GM18511 (cell line): ENCODE measurements at regions not wholly inside any gene's neighbourhood (a gene's known extent, or its start where the extent isn't known, plus 50 kb on each side); places are given as distances from the start of the nearest gene placed in this dataset.
"Not testable (repeated sequence)": the region's sequence is repeated elsewhere in the genome, so short reads cannot be mapped to it uniquely, and the experiment has no call there.

Experiments
- ATAC-seq: cut with Tn5 transposase; IDR thresholded peaks from one replicate; pipeline ENCODE4 v1.9.1; 2021; ENCODE audit warnings: mild to moderate bottlenecking, moderate library complexity; ENCODE audit not compliant: unreplicated experiment

DNA sequence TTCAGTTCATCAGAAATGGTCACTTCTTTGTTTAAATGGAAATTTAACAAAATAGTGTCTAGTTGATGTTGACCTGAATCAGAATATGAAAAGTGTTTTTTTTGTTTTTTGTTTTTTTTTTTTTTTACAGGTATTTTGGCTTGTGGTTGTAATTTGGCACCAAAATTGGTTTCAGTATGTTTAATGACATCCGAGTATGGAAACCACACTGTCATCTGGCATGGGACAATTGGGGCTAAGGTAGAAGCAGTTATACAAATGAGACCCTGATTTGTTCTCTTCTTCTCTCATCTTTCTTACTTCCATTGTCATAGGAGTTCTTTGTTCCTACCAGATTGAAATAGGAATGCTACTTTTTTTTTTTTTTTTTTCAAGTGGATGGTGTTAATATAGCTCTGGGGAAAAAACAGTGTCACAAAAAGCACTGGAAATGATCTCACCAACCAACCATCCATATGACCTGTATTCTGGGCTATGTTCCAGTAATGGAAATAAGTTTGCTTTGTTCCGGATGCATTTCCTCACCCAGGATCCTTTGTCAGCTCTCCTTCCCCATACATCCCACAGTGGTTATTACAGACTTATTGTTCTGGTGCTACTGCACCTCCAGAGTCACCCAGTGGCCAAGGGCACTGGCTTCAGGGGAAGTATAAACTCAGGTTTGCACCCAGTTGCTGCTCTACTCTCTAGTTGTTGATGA, 95.8 kb downstream of the ATXN3L start:
- no peak for ATAC-seq

GRCh38 chrX:13220916-13221315, 98.9 kb downstream of the ATXN3L start:
- ATAC-seq, result no peak

GRCh38 chrX:13219991-13220764, 99.7 kb downstream of the ATXN3L start:
- no peak for ATAC-seq

GRCh38 chrX:13218758-13219157, 101.1 kb downstream of the ATXN3L start:
- ATAC-seq, result no peak

- ATAC-seq, result no peak
Observed at GRCh38 chrX:13216139-13216538, 103.7 kb downstream of the ATXN3L start.

DNA sequence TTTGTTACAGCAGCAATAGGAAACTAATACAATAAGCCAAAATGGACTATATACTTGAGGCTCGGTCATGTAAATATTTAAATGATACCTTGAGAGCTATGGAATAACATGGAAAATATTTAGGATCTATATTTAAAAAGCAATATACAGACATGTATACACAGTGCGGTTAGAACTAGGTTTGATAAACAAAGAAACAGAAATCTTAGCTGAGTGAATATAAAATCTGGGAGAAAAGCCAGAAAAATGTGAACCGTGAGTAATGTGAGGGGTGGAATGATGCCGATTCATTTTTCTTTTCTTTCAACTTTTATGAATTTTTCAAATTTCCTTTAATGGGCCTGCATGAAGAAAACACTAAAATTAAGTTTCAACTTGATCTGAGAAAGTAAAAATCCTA, 104.1 kb downstream of the ATXN3L start:
- ATAC-seq, result no peak

DNA sequence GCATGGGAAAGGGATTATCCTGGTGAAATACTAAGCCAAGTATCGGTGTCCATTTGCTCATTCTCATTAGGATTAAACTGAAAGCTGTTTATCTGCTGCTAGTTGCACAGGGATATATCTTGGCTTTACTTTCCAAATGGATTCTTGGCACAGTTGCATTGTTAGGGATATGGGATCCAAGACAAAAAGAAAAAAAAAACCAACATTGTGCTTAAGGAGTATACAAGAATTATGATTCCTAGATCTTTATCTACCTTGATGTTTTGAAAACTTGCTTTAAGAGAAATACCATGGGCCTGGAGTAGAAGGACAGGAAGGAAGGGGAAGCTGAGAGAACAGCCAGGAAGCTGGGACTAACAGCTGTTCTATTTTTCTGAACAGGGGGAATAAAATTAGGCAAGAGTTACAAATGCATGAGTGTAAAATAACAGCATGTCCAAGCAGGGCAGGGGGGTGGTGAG, 107.6 kb downstream of the ATXN3L start:
- ATAC-seq, result no peak

GRCh38 chrX:13210142-13210541, 109.7 kb downstream of the ATXN3L start:
- not testable (repeated sequence) for ATAC-seq

DNA sequence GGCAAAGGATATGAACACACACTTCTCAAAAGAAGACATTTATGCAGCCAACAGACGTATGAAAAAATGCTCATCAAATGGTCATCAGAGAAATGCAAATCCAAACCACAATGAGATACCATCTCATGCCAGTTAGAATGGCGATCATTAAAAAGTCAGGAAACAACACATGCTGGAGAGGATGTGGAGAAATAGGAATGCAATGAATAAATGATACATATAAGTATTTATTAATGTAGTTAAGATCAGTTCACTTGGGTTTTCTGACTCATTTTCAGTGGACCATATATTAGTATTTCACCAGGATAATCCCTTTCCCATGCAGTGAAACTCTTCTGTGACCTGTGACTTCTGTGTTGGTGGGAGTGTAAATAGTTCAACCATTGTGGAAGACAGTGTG, 110.1 kb downstream of the ATXN3L start:
- ATAC-seq, result not testable (repeated sequence)

DNA sequence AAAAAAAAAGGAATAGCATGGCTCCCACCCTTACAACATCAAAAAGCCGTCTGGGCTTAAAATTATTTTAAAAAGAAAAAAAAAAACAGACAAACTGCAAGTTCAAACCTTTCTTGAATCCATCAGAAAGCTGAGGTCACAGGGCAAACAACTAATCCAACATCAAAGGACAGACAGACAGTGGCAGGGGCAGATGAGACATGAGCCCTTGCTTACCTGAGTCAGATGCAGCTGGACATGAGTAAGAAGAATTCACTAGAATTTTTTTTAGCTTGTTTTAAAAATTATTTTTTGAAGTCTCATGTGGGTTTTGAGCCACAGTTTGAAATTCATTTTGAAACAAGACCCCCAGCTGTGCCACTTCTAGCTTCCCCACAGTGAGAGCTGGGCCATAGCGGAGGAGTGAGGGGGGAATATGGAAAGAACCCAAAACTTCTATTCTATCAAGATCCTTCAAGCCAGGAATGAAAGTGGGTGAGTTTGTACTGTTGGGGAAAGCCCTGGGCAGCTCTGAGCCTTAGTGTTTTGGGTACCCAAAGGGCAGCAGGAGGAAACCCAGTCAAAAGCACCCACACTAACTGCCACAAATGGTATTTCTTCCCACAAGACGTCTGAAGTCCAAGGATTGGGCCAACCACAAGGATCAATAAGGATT, 111.4 kb downstream of the ATXN3L start:
- no peak for ATAC-seq

DNA sequence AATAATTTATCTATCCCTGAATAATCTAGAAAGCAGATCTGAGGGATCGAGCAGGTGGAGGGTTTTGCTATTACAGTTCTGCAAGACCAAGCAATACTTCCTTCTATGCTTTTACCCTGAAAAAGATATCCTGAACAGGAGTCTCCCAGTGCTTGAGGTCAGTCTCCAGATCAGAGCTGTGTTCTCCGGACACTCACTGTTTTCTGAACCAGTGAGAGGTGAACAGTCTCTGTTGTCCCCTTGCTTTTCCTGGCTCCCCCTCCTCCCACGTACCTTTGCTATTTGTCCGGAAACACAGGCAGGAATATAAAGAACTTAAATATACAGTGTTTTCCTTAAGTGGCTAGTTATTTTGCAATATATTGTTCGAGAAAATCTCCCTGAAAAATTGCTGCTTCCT, 116.6 kb downstream of the ATXN3L start:
- ATAC-seq, result no peak

- no peak for ATAC-seq
Observed at GRCh38 chrX:13201605-13202219, 118.1 kb downstream of the ATXN3L start.

DNA sequence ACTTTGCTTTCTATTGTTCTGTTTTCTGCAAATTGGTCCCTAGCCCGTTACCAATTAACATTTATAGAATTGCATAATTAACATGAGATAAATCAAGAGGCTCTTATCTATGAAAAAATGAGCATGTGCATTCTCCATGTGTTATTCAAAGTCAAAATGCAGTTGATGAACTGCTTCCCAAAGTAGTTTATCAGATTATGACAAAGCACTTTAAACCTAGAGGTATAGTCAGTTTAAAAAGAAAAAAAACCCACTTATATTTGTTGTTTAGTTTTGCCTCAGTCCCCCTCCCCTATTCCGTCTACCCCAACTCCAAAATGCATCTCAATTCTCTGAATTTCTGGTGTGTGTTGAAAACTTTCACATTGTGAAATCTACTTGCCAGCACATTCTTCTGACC, 119.5 kb downstream of the ATXN3L start:
- no peak for ATAC-seq

DNA sequence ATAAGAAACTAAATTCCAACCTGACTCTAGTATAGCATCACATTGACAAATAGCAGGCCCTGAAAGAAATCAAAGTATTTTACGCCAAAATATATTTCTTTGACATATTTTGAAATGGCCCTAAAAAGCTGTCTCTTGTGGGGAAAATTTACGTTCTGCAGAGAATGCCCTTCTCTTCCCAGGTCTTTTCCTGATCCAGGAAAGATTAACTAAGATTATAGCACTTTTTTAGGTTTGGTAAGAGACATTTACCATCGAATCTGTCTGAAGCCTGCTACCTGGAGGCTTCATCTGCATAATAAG, 121.1 kb downstream of the ATXN3L start:
- no peak for ATAC-seq

DNA sequence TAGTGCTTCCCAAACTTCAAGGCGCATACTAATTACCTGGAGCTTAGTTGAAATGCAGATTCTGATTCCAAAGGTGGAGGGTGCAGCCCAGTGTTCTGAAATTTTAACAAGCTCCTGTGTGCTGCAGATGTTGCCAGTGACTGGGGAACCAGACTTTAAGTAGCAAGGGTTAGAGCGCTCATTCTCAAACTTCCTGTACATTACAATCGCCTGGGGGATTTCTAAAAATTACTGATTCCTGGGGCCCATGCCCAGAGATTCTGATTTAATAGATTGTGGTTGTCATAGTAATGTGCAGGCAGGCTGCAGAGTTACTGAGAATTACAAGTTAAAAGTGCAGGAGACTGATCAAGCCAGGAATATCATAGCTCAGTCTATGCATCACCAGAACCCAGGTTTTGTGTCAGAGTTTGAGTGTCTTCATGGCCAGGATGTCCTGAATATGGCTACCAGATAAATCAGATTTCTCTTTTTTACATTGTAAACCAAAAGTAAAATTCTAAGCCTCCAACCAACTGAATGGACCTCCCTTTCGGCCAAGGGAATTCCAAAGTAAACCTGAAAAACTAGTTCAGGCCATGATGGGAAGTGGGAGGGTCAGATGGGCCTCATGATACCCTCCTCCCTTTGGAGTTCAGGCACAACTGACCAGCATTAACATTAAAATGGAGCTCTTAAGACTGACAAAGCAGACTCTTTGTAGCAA, 121.6 kb downstream of the ATXN3L start:
- no peak for ATAC-seq

GRCh38 chrX:13196782-13197181, 123.1 kb downstream of the ATXN3L start:
- ATAC-seq, result no peak

DNA sequence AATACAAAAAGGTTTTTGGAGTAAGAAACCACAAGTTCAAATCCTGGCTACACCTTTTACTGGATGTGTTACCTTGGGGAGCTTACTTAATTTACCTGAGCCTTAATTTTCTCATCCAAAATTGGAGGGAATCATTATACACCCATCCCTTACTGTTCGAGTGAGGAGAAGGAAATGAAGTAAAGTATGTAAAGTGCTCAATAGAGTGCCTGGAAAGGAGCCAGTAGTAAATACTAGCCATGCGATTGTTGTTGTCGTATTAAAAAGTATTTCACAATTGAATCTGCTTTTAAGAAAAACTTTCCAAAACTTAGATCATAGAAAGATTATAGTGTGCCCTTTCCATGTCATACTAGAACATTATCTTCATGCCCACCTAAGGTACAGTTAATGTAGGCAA, 124.5 kb downstream of the ATXN3L start:
- ATAC-seq, result no peak

DNA sequence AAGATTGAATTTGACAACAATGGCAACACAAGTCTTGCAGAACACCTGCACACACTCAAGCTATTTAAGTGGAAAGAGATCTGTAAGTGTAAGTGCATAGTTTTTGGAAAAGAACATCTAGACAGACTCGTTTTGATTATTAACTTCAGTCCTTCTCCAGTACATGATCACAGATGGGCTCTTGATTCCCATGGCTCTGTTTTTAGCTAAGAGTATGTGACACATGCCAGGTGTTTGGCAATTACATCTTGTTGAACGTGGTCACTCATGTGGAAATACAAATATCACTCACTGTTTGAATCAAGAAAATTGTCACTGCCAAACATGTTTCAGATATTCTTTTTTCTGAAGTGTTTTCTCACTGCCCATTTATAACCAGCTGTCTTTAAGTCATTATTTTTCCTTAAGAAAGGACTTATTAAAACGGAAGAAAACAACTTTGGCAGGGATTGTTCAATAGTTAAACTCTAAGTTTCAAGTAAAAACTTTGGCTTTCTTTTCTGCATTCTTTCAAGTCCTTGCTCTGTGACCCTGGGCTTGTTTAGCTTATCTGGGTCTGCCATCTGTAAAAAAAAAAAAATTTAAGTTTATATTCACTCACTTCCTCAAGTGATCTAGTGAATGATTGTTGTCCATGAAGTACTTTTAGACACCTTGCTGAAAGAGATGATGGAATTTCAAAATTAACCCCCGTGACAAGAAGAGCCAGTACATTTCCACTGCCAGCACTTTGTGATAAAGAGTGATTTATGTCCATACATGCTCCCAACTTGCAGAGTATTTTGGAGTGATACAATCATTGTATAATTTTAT, 125.4 kb downstream of the ATXN3L start:
- ATAC-seq, result no peak

GRCh38 chrX:13190051-13190450, 129.8 kb downstream of the ATXN3L start:
- no peak for ATAC-seq

DNA sequence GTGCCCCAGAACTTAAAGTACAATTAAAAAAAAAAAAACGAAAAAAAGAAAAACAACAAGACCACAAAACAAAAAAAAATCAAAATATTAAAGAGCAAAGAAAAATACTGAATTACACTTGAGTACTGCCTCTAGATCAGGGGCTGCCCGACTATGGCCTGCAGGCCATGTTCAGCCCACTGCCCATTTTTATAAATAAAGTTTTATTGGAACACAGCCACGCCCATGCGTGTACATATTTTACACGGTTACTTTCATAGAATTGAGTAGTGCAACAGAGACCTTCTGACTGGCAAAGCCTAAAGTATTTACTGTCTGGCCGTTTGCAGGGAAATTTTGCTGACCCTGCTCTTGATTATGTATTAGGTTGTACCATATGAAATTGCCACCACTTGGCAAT, 130.5 kb downstream of the ATXN3L start:
- no peak for ATAC-seq
